ENCODE measurements at regions not wholly inside any gene's neighbourhood (a gene's known extent, or its start where the extent isn't known, plus 50 kb on each side); places are given as distances from the start of the nearest gene placed in this dataset.
"Not testable (repeated sequence)": the region's sequence is repeated elsewhere in the genome, so short reads cannot be mapped to it uniquely, and the experiment has no call there.

DNA sequence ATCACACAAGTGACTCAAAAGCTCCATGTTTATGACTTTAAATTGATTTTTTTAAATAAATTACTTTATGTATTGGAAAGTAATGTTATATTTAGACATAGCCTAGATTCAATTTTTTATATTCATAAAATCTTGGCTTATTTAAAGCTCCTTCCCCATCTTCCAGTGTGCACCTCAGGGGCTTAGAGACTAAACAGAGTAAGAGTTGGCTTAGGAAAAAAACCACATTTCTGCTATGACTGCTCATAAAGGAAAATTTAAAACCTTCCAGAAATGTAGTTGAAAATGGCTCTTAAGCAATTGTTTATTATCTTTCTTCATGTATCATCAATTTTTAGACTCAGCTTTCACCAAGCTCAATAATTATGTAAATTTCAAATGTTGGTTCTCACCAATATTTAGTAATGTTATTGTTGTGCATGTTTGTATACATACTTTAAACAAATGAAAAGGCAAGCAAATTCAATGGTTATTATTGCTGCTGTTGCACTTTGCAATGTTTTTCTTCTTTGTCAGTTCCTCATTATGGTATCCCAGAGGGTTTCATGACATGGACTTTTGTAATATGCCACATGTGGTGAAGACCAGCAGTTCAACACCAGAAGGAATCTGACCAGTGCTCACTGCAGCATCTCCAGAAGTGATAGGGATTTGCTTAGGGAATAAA is 700.1 kb upstream of the ANKRD30A start:
- H3K36me3 ChIP-seq: no peaks in the 10 kb centered on the region
- no peak for DNase-seq (ENCODE audit: low spot score in 2 of 2)
- TF ChIP-seq, protein P1, sequence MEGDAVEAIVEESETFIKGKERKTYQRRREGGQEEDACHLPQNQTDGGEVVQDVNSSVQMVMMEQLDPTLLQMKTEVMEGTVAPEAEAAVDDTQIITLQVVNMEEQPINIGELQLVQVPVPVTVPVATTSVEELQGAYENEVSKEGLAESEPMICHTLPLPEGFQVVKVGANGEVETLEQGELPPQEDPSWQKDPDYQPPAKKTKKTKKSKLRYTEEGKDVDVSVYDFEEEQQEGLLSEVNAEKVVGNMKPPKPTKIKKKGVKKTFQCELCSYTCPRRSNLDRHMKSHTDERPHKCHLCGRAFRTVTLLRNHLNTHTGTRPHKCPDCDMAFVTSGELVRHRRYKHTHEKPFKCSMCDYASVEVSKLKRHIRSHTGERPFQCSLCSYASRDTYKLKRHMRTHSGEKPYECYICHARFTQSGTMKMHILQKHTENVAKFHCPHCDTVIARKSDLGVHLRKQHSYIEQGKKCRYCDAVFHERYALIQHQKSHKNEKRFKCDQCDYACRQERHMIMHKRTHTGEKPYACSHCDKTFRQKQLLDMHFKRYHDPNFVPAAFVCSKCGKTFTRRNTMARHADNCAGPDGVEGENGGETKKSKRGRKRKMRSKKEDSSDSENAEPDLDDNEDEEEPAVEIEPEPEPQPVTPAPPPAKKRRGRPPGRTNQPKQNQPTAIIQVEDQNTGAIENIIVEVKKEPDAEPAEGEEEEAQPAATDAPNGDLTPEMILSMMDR (IDR thresholded peaks at IDR 0.05): no peak
- no peak overlapping the region for H3K4me3 ChIP-seq
- no peaks in the 10 kb centered on the region for H3K4me1 ChIP-seq
- no peaks in the 10 kb centered on the region for H3K9me3 ChIP-seq
- intact Hi-C loops (cut with DNase I): no loop called here
- no peak overlapping the region for H3K27ac ChIP-seq
- no peaks in the 10 kb centered on the region for H3K27me3 ChIP-seq

DNA sequence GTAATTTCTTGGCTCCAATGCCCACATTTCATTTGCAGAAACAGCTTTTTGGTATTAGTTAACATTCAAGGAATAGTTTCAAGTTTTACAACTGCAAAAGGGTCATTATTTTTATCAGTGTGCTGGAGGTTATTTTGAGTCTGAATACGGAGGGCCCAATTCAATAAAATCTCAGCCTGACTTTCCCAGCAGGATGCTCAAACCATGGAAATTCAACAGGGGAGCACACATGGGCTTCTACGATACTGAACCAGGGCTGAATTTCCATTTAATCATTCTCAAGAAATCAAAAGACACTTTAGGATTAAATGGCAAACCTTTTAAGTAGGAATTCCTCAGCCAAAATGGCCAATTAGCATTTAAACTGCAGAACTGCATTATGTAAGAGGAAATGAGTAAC is 700.9 kb upstream of the ANKRD30A start:
- intact Hi-C loops (cut with DNase I): no loop called here
- TF ChIP-seq, protein P1 (IDR thresholded peaks at IDR 0.05): no peak
- Histone ChIP-seq H3K27ac (no peak overlapping the region), H3K36me3 (no peaks in the 10 kb centered on the region), H3K27me3 (no peaks in the 10 kb centered on the region), H3K4me3 (no peak overlapping the region), H3K4me1 (no peaks in the 10 kb centered on the region), H3K9me3 (no peaks in the 10 kb centered on the region)
- DNase-seq (ENCODE audit: low spot score in 2 of 2): no peak

DNA sequence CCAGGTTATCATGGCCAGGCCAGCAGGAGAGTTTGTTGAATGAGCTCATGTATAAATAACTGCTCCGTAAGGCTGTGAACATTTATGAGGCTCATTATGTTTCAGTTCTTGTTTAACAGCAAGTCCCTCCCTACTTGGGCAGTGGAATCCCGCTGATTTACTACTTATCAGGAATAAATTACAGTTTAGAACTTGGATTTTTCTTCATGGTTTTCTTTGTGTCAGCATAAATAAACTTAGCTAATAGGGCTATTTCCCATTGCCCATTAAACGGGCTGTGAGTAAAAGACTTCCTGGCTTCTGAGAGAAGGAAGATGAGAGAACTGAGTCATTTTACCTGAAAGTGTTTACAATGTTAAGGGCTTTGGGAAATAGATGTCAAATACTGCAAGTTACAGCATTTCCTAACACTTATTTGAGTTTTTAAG is 701.6 kb upstream of the ANKRD30A start:
- no peaks in the 10 kb centered on the region for H3K36me3 ChIP-seq
- TF ChIP-seq, protein P1 (IDR thresholded peaks at IDR 0.05): no peak
- H3K27ac ChIP-seq: no peak overlapping the region
- H3K27me3 ChIP-seq: no peaks in the 10 kb centered on the region
- no peak for DNase-seq (ENCODE audit: low spot score in 2 of 2)
- H3K4me3 ChIP-seq: no peak overlapping the region
- no peaks in the 10 kb centered on the region for H3K9me3 ChIP-seq
- H3K4me1 ChIP-seq: no peaks in the 10 kb centered on the region
- intact Hi-C loops (cut with DNase I): no loop called here

DNA sequence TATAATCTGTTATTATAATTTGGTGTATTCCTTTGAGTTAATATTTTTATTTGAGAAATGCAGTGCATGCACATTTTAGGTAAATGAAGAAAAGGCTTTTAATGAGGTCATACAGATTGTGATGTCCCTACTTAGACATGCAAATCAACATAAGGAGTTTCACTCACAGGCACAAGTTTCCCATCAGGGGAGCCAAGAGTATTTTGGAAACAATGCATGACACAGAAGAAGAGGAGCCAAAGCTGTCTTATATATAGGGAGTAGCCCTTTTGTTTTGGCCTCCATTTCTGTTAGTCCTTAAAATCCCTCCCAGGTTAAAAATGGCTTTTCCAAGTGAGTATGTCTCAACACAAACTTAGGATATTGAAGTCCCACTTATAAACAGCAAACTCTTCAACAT is 703.4 kb upstream of the ANKRD30A start:
- no peak for DNase-seq (ENCODE audit: low spot score in 2 of 2)
- no peak overlapping the region for H3K4me3 ChIP-seq
- TF ChIP-seq, protein P1 (IDR thresholded peaks at IDR 0.05): no peak
- no peaks in the 10 kb centered on the region for H3K36me3 ChIP-seq
- no peak overlapping the region for H3K27ac ChIP-seq
- intact Hi-C loops (cut with DNase I): no loop called here
- no peaks in the 10 kb centered on the region for H3K4me1 ChIP-seq
- H3K9me3 ChIP-seq: no peaks in the 10 kb centered on the region
- H3K27me3 ChIP-seq: no peaks in the 10 kb centered on the region

- intact Hi-C loops (cut with DNase I): no loop called here
- Histone ChIP-seq H3K36me3 (no peaks in the 10 kb centered on the region), H3K27ac (no peak overlapping the region), H3K9me3 (peaks cover 0 to 3% of the 10 kb centered on the region in 2 donors), H3K27me3 (no peaks in the 10 kb centered on the region), H3K4me1 (no peaks in the 10 kb centered on the region), H3K4me3 (no peak overlapping the region)
- TF ChIP-seq, protein P1 (IDR thresholded peaks at IDR 0.05): no peak
- no peak for DNase-seq (ENCODE audit: low spot score in 2 of 2)
These were observed 708.9 kb upstream of the ANKRD30A start for GRCh38 chr10:36416513-36416912.

- intact Hi-C loops (cut with DNase I): no loop called here
These were observed 712.5 kb upstream of the ANKRD30A start for GRCh38 chr10:36412942-36413341.

GRCh38 chr10:36400238-36400637 is 725.2 kb upstream of the ANKRD30A start:
- H3K27ac ChIP-seq; DNase-seq (ENCODE audit: low spot score in 2 of 2); H3K4me3 ChIP-seq; H3K4me1 ChIP-seq; H3K27me3 ChIP-seq; H3K9me3 ChIP-seq; H3K36me3 ChIP-seq; intact Hi-C loops (cut with DNase I): not testable (repeated sequence)

More at GRCh38 chr10:36412942-36413341, 712.5 kb upstream of the ANKRD30A start:
- Histone ChIP-seq H3K4me3 (no peak overlapping the region), H3K9me3 (peaks cover 0 to 3% of the 10 kb centered on the region in 2 donors), H3K4me1 (no peaks in the 10 kb centered on the region), H3K27me3 (no peaks in the 10 kb centered on the region), H3K36me3 (no peaks in the 10 kb centered on the region), H3K27ac (no peak overlapping the region)
- DNase-seq (ENCODE audit: low spot score in 2 of 2): no peak
- TF ChIP-seq, protein P1 (IDR thresholded peaks at IDR 0.05): no peak

Measured in ascending aorta (tissue), 2 donors.